Fibroblast of lung (primary cell): ENCODE measurements at regions not wholly inside any gene's neighbourhood (a gene's known extent, or its start where the extent isn't known, plus 50 kb on each side); places are given as distances from the start of the nearest gene placed in this dataset.

Source experiments
- EZH2 ChIP-seq: IDR thresholded peaks from 2 replicates; pipeline ENCODE4 v1.5.1; 2012; ENCODE audit warnings: low read length, control low read depth, mild to moderate bottlenecking; ENCODE audit errors: missing control alignments
- TF ChIP-seq, protein P1 (sequence below), 2 donors: IDR thresholded peaks in 1 of 2; conservative IDR thresholded peaks in 1 of 2; 1 replicate in 1 of 2; 2 replicates in 1 of 2; pipeline ENCODE4 v1.5.1; 2011 to 2012; ENCODE audit warnings: low read length in 2 of 2, control low read depth in 1 of 2, inconsistent platforms in 1 of 2, low read depth in 1 of 2, mild to moderate bottlenecking in 1 of 2

- TF ChIP-seq, protein P1, sequence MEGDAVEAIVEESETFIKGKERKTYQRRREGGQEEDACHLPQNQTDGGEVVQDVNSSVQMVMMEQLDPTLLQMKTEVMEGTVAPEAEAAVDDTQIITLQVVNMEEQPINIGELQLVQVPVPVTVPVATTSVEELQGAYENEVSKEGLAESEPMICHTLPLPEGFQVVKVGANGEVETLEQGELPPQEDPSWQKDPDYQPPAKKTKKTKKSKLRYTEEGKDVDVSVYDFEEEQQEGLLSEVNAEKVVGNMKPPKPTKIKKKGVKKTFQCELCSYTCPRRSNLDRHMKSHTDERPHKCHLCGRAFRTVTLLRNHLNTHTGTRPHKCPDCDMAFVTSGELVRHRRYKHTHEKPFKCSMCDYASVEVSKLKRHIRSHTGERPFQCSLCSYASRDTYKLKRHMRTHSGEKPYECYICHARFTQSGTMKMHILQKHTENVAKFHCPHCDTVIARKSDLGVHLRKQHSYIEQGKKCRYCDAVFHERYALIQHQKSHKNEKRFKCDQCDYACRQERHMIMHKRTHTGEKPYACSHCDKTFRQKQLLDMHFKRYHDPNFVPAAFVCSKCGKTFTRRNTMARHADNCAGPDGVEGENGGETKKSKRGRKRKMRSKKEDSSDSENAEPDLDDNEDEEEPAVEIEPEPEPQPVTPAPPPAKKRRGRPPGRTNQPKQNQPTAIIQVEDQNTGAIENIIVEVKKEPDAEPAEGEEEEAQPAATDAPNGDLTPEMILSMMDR (conservative IDR thresholded peaks at IDR 0.05 in 1 of 2, IDR thresholded peaks at IDR 0.05 in 1 of 2; ENCODE audit: low read depth in 1 of 2, low read length in 2 of 2): no peak
- no peak for TF ChIP-seq EZH2
Observed at GRCh38 chr18:3357516-3357915, 92.5 kb upstream of the TGIF1 start.
